OCI-LY7 (cell line): ENCODE measurements at regions not wholly inside any gene's neighbourhood (a gene's known extent, or its start where the extent isn't known, plus 50 kb on each side); places are given as distances from the start of the nearest gene placed in this dataset.

Experiments
- BruUV-seq: library from RNA; stranded (reverse); fragments of 400-500 nt; replicated peaks from 2 replicates; lab custom pipeline; 2021; lab: Mats Ljungman, UMichigan
- CTCF ChIA-PET: fragments of 300-600 bp; sonication (Branson Sonifier 250); formaldehyde crosslinking; loops from one replicate; lab custom pipeline; 2022; ENCODE audit warnings: antibody characterized with exemption; ENCODE audit not compliant: unreplicated experiment; lab: Charles Lee
- POLR2A ChIA-PET: fragments of 300-600 bp; sonication (Branson Sonifier 250); formaldehyde crosslinking; loops from one replicate; lab custom pipeline; 2022; ENCODE audit warnings: antibody characterized with exemption; lab: Charles Lee
- DNase-seq: peaks from one replicate; pipeline ENCODE4 v3.0.0-alpha.2; 2015; ENCODE audit warnings: low spot score
- H2AFZ ChIP-seq: fragments of 200-600 bp; sonication (generic), shearing (Covaris generic); 2 replicates; pipeline ENCODE4 v1.6.1; 2014; ENCODE audit warnings: mild to moderate bottlenecking, antibody characterized with exemption, low read length, moderate library complexity
- H3K27ac ChIP-seq: fragments of 200-600 bp; sonication (generic); 2 replicates; pipeline ENCODE4 v1.5.1; 2014; ENCODE audit warnings: mixed run types, low read depth, mild to moderate bottlenecking, moderate library complexity, low read length, inconsistent platforms; ENCODE audit not compliant: poor library complexity, severe bottlenecking
- H3K36me3 ChIP-seq: fragments of 200-600 bp; sonication (generic); 2 replicates; pipeline ENCODE4 v1.6.1; 2014; ENCODE audit warnings: mild to moderate bottlenecking, antibody characterized with exemption, low read length, moderate library complexity, mixed read lengths; ENCODE audit not compliant: insufficient read depth
- H3K4me1 ChIP-seq: fragments of 200-600 bp; sonication (generic); 2 replicates; pipeline ENCODE4 v1.5.1; 2014; ENCODE audit warnings: mild to moderate bottlenecking, low read length; ENCODE audit not compliant: insufficient read depth, poor library complexity, severe bottlenecking
- H3K4me2 ChIP-seq: fragments of 200-600 bp; sonication (generic); 2 replicates; pipeline ENCODE4 v1.6.1; 2014; ENCODE audit warnings: mild to moderate bottlenecking, low read length
- H3K4me3 ChIP-seq: fragments of 200-600 bp; sonication (generic); 2 replicates; pipeline ENCODE4 v1.5.1; 2014; ENCODE audit warnings: mild to moderate bottlenecking, low read depth, low read length; ENCODE audit not compliant: poor library complexity, severe bottlenecking
- H3K79me2 ChIP-seq: fragments of 200-600 bp; sonication (generic); 2 replicates; pipeline ENCODE4 v1.6.1; 2016; ENCODE audit warnings: low read depth, mild to moderate bottlenecking, low read length, moderate library complexity, mixed read lengths; ENCODE audit not compliant: insufficient read depth
- H3K9me2 ChIP-seq: fragments of 200-600 bp; sonication (generic); 2 replicates; pipeline ENCODE4 v1.6.1; 2016; ENCODE audit warnings: mild to moderate bottlenecking, low read length, mixed read lengths; ENCODE audit not compliant: insufficient read depth
- H3K9me3 ChIP-seq: fragments of 200-600 bp; sonication (generic); 2 replicates; pipeline ENCODE4 v1.6.1; 2014; ENCODE audit warnings: mild to moderate bottlenecking, mixed run types, low read length, mixed read lengths
- H4K20me1 ChIP-seq: fragments of 200-600 bp; sonication (generic); 2 replicates; pipeline ENCODE4 v1.6.1; 2014; ENCODE audit warnings: mild to moderate bottlenecking, antibody characterized with exemption, low read length, moderate library complexity, mixed read lengths; ENCODE audit not compliant: insufficient read depth
- EZH2phosphoT487 ChIP-seq: fragments of 200-600 bp; sonication (generic); IDR thresholded peaks from 2 replicates; pipeline ENCODE4 v1.6.1; 2018; ENCODE audit warnings: low read depth, borderline replicate concordance, mild to moderate bottlenecking, mixed run types, antibody characterized with exemption, low read length, moderate library complexity, mixed read lengths
- intact Hi-C: fragments of 100-400 bp; cut with micrococcal nuclease; formaldehyde crosslinking; loops from one replicate; pipeline ENCODE4 v1.10.0; 2022; ENCODE audit not compliant: unreplicated experiment
- TF ChIP-seq, protein P1 (sequence below): fragments of 200-600 bp; sonication (generic); conservative IDR thresholded peaks from 2 replicates; pipeline ENCODE4 v1.5.1; 2014; ENCODE audit warnings: mild to moderate bottlenecking, antibody characterized with exemption, low read length, moderate library complexity, mixed read lengths

DNA sequence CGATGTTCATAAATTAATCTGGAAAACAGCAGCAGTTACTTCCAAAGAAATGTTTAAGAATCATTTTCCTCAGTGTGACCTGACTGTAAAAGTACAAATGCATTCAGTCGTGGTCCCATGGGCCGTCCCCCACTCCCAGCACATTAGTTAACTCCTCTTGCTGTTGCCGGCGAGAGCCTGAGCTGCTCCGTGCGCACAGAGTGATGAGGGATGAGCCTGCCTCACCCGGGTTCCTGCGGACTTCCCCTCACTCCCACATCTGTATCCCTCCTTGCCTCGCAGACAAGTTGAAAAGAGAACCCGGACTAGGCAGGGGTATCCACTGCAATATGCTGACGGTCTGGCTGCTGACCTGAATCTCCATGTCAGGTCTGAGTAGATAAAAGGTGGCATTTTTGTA, 861.7 kb upstream of the NR2F2 start:
- no peak for TF ChIP-seq EZH2phosphoT487
- TF ChIP-seq, protein P1, sequence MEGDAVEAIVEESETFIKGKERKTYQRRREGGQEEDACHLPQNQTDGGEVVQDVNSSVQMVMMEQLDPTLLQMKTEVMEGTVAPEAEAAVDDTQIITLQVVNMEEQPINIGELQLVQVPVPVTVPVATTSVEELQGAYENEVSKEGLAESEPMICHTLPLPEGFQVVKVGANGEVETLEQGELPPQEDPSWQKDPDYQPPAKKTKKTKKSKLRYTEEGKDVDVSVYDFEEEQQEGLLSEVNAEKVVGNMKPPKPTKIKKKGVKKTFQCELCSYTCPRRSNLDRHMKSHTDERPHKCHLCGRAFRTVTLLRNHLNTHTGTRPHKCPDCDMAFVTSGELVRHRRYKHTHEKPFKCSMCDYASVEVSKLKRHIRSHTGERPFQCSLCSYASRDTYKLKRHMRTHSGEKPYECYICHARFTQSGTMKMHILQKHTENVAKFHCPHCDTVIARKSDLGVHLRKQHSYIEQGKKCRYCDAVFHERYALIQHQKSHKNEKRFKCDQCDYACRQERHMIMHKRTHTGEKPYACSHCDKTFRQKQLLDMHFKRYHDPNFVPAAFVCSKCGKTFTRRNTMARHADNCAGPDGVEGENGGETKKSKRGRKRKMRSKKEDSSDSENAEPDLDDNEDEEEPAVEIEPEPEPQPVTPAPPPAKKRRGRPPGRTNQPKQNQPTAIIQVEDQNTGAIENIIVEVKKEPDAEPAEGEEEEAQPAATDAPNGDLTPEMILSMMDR, result no peak
- H3K36me3 ChIP-seq, result no peaks in the 10 kb centered on the region
- no peaks in the 10 kb centered on the region for H3K9me2 ChIP-seq
- H3K27ac ChIP-seq, result no peak overlapping the region
- H3K4me3 ChIP-seq, result no peak overlapping the region
- no peak overlapping the region for H2AFZ ChIP-seq
- no peaks in the 10 kb centered on the region for H3K79me2 ChIP-seq
- ChIA-PET CTCF (no interaction called here), POLR2A (no interaction called here)
- no peak overlapping the region for H3K4me2 ChIP-seq
- intact Hi-C loops, result no loop called here
- no TSS peak for BruUV-seq
- no peaks in the 10 kb centered on the region for H3K4me1 ChIP-seq
- H3K9me3 ChIP-seq, result no peaks in the 10 kb centered on the region
- no peak for DNase-seq
- H4K20me1 ChIP-seq, result no peaks in the 10 kb centered on the region

- Histone ChIP-seq H3K4me1 (no peaks in the 10 kb centered on the region), H3K36me3 (no peaks in the 10 kb centered on the region), H3K9me2 (no peaks in the 10 kb centered on the region), H3K79me2 (no peaks in the 10 kb centered on the region), H3K4me3 (no peak overlapping the region), H3K27ac (no peak overlapping the region), H3K9me3 (no peaks in the 10 kb centered on the region), H2AFZ (no peak overlapping the region), H3K4me2 (no peak overlapping the region), H4K20me1 (no peaks in the 10 kb centered on the region)
- no peak for DNase-seq
- no TSS peak for BruUV-seq
- ChIA-PET POLR2A (no interaction called here), CTCF (no interaction called here)
- intact Hi-C loops, result no loop called here
- TF ChIP-seq, protein P1, result no peak
- no peak for TF ChIP-seq EZH2phosphoT487
These were observed 861.0 kb upstream of the NR2F2 start for GRCh38 chr15:95469496-95470000.

GRCh38 chr15:95470529-95470928, 860.0 kb upstream of the NR2F2 start:
- TF ChIP-seq, protein P1, result no peak
- TF ChIP-seq EZH2phosphoT487, result no peak
- Histone ChIP-seq H4K20me1 (no peaks in the 10 kb centered on the region), H3K4me3 (no peak overlapping the region), H3K4me1 (no peaks in the 10 kb centered on the region), H3K4me2 (no peak overlapping the region), H3K36me3 (no peaks in the 10 kb centered on the region), H3K79me2 (no peaks in the 10 kb centered on the region), H3K9me2 (no peaks in the 10 kb centered on the region), H3K27ac (no peak overlapping the region), H2AFZ (no peak overlapping the region), H3K9me3 (no peaks in the 10 kb centered on the region)
- intact Hi-C loops, result no loop called here
- CTCF ChIA-PET, result no interaction called here
- DNase-seq, result no peak
- POLR2A ChIA-PET, result interaction anchor here (1.4 kb wide), 1 partner anchor 16 kb away, joined by 3 read pairs; no protein-coding TSS in a partner anchor
- BruUV-seq, result no TSS peak
